HL-60 (cell line): ENCODE measurements at regions not wholly inside any gene's neighbourhood (a gene's known extent, or its start where the extent isn't known, plus 50 kb on each side); places are given as distances from the start of the nearest gene placed in this dataset.

ENCODE experiments used
- DNase-seq, 2 experiments: peaks; one replicate each; pipeline ENCODE4 v3.0.0-alpha.2; 2010 to 2020; ENCODE audit warnings: low read depth in 1 of 2, low spot score in 1 of 2
- H3K27ac ChIP-seq: fragments of 250-450 bp; sonication (Bioruptor Pico); replicated peaks from 2 replicates; pipeline ENCODE4 v1.5.1; 2020; ENCODE audit warnings: mild to moderate bottlenecking, moderate library complexity
- H3K27me3 ChIP-seq: fragments of 250-450 bp; sonication (Bioruptor Pico); 2 replicates; pipeline ENCODE4 v1.5.1; 2021; ENCODE audit warnings: mild to moderate bottlenecking, moderate library complexity; ENCODE audit not compliant: insufficient read depth, poor library complexity, severe bottlenecking
- H3K4me3 ChIP-seq: replicated peaks from 2 replicates; pipeline ENCODE4 v1.5.1; 2011; ENCODE audit warnings: mild to moderate bottlenecking, control low read depth, low read length; ENCODE audit not compliant: insufficient read depth
- GABPA ChIP-seq: IDR thresholded peaks from 2 replicates; pipeline ENCODE4 v1.6.1; 2012; ENCODE audit warnings: low read depth
- POLR2AphosphoS5 ChIP-seq: IDR thresholded peaks from 2 replicates; pipeline ENCODE4 v1.6.1; 2012; ENCODE audit warnings: low read depth
- SPI1 ChIP-seq: IDR thresholded peaks from 2 replicates; pipeline ENCODE4 v1.6.1; 2012; ENCODE audit warnings: low read depth, mild to moderate bottlenecking, borderline replicate concordance
- TF ChIP-seq, protein P1 (sequence below): IDR thresholded peaks from 2 replicates; pipeline ENCODE4 v1.6.1; 2012; ENCODE audit warnings: low read depth; ENCODE audit not compliant: insufficient replicate concordance
- TF ChIP-seq, protein P2 (sequence below): IDR thresholded peaks from one replicate; pipeline ENCODE4 v1.5.1; 2011; ENCODE audit warnings: low read length, control low read depth, inconsistent platforms; ENCODE audit not compliant: insufficient read depth

DNA sequence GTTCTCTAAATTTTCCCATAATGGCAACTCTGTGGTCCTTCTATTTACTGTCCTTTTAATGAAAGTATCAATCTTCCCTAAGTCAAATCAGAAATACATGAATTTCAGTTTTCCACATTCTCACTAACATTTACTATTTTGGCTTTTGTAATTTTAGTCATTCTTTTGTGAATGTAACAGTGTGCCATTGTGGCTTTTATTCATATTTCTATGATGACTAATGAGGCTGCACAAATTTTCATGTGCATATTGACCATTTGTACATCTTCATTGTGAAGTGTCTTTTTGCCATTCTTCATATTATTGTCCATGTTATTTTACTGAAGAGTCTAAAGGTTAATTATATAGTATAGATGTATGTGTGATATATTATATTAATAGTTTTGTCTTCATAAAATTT lies 431.0 kb upstream of the BRINP3 start:
- no peak overlapping the region for H3K27ac ChIP-seq
- no peaks in the 10 kb centered on the region for H3K27me3 ChIP-seq
- DNase-seq: no peak
- TF ChIP-seq SPI1: no peak
- TF ChIP-seq, protein P1, sequence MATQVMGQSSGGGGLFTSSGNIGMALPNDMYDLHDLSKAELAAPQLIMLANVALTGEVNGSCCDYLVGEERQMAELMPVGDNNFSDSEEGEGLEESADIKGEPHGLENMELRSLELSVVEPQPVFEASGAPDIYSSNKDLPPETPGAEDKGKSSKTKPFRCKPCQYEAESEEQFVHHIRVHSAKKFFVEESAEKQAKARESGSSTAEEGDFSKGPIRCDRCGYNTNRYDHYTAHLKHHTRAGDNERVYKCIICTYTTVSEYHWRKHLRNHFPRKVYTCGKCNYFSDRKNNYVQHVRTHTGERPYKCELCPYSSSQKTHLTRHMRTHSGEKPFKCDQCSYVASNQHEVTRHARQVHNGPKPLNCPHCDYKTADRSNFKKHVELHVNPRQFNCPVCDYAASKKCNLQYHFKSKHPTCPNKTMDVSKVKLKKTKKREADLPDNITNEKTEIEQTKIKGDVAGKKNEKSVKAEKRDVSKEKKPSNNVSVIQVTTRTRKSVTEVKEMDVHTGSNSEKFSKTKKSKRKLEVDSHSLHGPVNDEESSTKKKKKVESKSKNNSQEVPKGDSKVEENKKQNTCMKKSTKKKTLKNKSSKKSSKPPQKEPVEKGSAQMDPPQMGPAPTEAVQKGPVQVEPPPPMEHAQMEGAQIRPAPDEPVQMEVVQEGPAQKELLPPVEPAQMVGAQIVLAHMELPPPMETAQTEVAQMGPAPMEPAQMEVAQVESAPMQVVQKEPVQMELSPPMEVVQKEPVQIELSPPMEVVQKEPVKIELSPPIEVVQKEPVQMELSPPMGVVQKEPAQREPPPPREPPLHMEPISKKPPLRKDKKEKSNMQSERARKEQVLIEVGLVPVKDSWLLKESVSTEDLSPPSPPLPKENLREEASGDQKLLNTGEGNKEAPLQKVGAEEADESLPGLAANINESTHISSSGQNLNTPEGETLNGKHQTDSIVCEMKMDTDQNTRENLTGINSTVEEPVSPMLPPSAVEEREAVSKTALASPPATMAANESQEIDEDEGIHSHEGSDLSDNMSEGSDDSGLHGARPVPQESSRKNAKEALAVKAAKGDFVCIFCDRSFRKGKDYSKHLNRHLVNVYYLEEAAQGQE: no peak
- TF ChIP-seq POLR2AphosphoS5: no peak
- TF ChIP-seq, protein P2, sequence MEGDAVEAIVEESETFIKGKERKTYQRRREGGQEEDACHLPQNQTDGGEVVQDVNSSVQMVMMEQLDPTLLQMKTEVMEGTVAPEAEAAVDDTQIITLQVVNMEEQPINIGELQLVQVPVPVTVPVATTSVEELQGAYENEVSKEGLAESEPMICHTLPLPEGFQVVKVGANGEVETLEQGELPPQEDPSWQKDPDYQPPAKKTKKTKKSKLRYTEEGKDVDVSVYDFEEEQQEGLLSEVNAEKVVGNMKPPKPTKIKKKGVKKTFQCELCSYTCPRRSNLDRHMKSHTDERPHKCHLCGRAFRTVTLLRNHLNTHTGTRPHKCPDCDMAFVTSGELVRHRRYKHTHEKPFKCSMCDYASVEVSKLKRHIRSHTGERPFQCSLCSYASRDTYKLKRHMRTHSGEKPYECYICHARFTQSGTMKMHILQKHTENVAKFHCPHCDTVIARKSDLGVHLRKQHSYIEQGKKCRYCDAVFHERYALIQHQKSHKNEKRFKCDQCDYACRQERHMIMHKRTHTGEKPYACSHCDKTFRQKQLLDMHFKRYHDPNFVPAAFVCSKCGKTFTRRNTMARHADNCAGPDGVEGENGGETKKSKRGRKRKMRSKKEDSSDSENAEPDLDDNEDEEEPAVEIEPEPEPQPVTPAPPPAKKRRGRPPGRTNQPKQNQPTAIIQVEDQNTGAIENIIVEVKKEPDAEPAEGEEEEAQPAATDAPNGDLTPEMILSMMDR: no peak
- no peak for TF ChIP-seq GABPA
- no peak overlapping the region for H3K4me3 ChIP-seq

DNA sequence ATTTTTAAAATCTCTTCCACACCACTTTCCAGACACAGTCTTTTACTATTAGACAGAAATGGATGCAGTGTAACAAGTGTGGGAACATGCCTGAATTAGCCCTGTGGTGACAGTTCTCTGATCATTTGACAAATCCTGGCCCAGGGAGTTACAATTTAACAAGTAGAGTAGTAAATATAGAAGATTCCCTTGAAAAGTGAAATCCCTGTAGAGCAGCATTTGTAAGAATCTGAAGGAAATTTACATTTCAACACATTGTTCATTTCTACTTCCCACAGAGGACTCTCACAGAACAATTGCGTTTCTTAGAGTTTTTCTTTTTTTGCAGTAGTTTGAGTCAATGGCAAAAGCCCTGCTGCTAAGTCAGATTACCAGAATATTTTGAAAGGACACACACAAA lies 458.3 kb upstream of the BRINP3 start:
- TF ChIP-seq, protein P2: no peak
- TF ChIP-seq, protein P1: no peak
- TF ChIP-seq POLR2AphosphoS5: no peak
- TF ChIP-seq SPI1: no peak
- TF ChIP-seq GABPA: no peak
- no peak for DNase-seq
- Histone ChIP-seq H3K27ac (no peak overlapping the region), H3K4me3 (no peak overlapping the region), H3K27me3 (no peaks in the 10 kb centered on the region)

DNA sequence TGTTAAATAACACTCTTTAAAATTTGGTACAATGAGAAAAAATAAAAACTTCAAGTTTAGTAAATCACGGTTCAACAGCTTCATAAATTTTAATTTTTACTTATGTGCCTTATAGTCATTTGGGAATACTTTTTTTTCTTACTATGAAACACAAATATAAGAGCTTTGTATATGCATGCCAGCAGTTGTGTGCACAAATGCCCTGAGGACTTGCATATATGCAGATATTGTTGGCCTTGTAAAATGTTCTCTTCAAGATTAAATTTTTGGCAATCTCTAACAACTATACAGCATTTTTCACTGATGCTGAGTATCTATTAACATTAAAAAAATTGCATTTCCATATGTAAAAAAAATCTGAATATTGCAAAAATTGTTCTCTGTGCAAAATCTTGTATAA lies 458.7 kb upstream of the BRINP3 start:
- no peak for TF ChIP-seq SPI1
- TF ChIP-seq, protein P1: no peak
- TF ChIP-seq POLR2AphosphoS5: no peak
- TF ChIP-seq GABPA: no peak
- TF ChIP-seq, protein P2: no peak
- H3K4me3 ChIP-seq: no peak overlapping the region
- no peak for DNase-seq
- H3K27ac ChIP-seq: no peak overlapping the region
- no peaks in the 10 kb centered on the region for H3K27me3 ChIP-seq
